HEK293T (cell line): ENCODE measurements at regions not wholly inside any gene's neighbourhood (a gene's known extent, or its start where the extent isn't known, plus 50 kb on each side); places are given as distances from the start of the nearest gene placed in this dataset.

Source experiments
- BHLHE40 ChIP-seq: fragments of 450-650 bp; IDR thresholded peaks from 2 replicates; pipeline ENCODE4 v1.6.1; 2016; ENCODE audit warnings: mild to moderate bottlenecking, moderate library complexity, borderline replicate concordance
- ELF4 ChIP-seq: fragments of 450-650 bp; IDR thresholded peaks from 2 replicates; pipeline ENCODE4 v1.6.1; 2017; ENCODE audit warnings: antibody characterized with exemption
- FOXK2 ChIP-seq: fragments of 450-650 bp; IDR thresholded peaks from 2 replicates; pipeline ENCODE4 v1.6.1; 2016; ENCODE audit warnings: mild to moderate bottlenecking
- FOXM1 ChIP-seq: fragments of 450-650 bp; IDR thresholded peaks from 2 replicates; pipeline ENCODE4 v1.6.1; 2017; ENCODE audit warnings: mild to moderate bottlenecking, borderline replicate concordance
- LEF1 ChIP-seq: fragments of 450-650 bp; IDR thresholded peaks from 2 replicates; pipeline ENCODE4 v1.6.1; 2017; ENCODE audit warnings: mild to moderate bottlenecking, borderline replicate concordance
- PKNOX1 ChIP-seq: fragments of 450-650 bp; IDR thresholded peaks from 2 replicates; pipeline ENCODE4 v1.6.1; 2016
- TARDBP ChIP-seq: fragments of 450-650 bp; IDR thresholded peaks from 2 replicates; pipeline ENCODE4 v1.6.1; 2016
- ZNF384 ChIP-seq: fragments of 450-650 bp; IDR thresholded peaks from 2 replicates; pipeline ENCODE4 v1.6.1; 2016

GRCh38 chr3:72042397-72043203 lies 257.7 kb upstream of the PROK2 start:
- TF ChIP-seq PKNOX1 (no peak), ELF4 (no peak), LEF1 (no peak), TARDBP (no peak), ZNF384 (no peak), FOXM1 (no peak), FOXK2 (no peak), BHLHE40 (no peak)
